GM12874 (cell line): ENCODE measurements at regions not wholly inside any gene's neighbourhood (a gene's known extent, or its start where the extent isn't known, plus 50 kb on each side); places are given as distances from the start of the nearest gene placed in this dataset.

Experiments
- CTCF ChIP-seq: IDR thresholded peaks from 2 replicates; pipeline ENCODE4 v1.5.1; 2011; ENCODE audit warnings: low read depth, mild to moderate bottlenecking, control low read depth, low read length, moderate library complexity; ENCODE audit not compliant: insufficient read depth

DNA sequence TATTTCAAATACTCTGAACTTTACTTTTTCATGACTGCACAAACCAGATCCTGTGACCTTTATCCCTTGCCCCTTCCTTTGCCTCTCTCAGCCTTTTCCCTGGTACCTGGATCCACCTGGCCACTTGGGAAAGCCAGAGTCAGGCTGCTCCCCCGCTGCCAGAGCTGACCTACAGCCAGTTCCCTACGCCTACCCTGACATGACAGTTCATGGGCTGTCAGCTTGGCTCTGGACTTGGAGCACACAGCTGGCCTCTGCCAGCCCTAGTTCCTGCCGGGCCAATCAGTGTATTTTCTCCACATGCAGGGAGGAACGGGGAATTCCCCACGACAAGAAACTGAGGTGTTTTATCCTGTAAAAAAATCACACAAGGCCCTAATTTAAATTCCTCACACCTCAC lies 382.6 kb downstream of the INSC start:
- TF ChIP-seq CTCF = no peak

DNA sequence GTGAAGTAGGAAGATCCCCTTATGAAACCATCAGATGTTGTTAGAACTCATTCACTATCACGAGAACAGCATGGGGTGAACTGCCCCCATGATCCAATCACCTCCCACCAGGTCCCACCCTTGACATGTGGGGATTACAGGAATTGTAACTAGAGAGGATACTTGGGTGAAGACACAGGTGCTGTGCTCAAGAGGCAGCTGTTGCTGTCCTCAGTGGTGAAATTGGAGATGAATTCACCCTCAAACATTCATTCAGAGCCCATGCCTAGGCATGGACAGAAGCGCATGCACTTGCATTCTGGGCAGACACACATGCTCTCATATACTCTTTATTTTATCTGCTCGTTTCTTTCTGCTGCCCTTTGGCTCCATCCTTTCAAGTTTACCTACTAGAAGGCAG lies 385.0 kb downstream of the INSC start:
- TF ChIP-seq CTCF = no peak

- TF ChIP-seq CTCF = no peak
Measured at GRCh38 chr11:15500643-15501042, 385.9 kb downstream of the INSC start.

DNA sequence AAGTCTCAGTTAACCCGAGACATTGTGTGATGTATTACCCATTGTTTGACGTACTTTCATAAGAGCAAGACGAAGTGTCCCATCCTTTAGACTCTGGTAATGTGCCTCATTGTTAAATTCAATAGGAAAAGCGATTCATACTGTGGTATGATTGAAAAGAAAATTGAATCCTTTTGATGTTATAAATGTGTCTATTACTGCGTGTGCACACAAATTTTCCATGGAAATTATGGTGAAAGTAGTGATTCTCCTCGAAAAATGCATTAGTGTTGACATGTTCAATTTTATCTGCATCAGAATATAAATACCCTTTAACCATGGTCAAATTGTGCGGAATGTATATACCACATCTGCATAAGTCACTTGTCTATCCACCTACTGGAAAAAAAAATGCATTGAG lies 386.8 kb downstream of the INSC start:
- TF ChIP-seq CTCF = no peak

DNA sequence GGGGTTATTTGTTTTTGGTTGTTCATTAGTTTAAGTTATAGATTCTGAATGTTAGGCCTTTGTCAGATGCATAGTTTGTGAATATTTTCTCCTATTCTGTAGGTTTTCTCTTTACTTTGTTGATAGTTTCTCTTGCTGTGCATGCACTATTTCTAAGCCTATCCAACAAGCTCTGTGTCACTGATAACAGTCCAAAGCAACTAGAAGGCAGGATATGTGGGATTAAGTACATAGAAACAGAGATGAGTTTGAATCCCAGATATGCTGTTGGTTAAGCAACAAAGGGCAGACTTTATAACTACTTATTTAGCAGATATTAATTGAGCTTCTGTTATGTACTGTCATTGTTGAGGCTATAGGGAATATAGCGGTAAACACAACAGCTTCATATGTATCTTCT lies 390.4 kb downstream of the INSC start:
- no peak for TF ChIP-seq CTCF

- TF ChIP-seq CTCF = no peak
Measured at GRCh38 chr11:15507592-15507991, 392.9 kb downstream of the INSC start.

GRCh38 chr11:15509082-15509481 lies 394.4 kb downstream of the INSC start:
- TF ChIP-seq CTCF = no peak
